Activated T-cell treated with anti-CD3 and anti-CD28 coated beads, Interleukin-2, amount 50 U/mL, for 72 hours (primary cell): ENCODE measurements at regions not wholly inside any gene's neighbourhood (a gene's known extent, or its start where the extent isn't known, plus 50 kb on each side); places are given as distances from the start of the nearest gene placed in this dataset.

ENCODE experiments used
- ATAC-seq, 2 donors: fragments of 150-1000 bp; cut with Tn5 transposase; replicated peaks in 1 of 2; 2 replicates each; pipeline ENCODE4 v1.10.0; 2021; ENCODE audit warnings: moderate library complexity in 2 of 2, mild to moderate bottlenecking in 1 of 2
- DNase-seq, 2 donors: peaks; one replicate each; pipeline ENCODE4 v3.0.0; 2021 to 2022; ENCODE audit warnings: mixed read lengths in 1 of 2
- H3K27ac Mint-ChIP-seq: one replicate; pipeline ENCODE4 v1.8.0; 2022; ENCODE audit warnings: mild to moderate bottlenecking, moderate library complexity, mixed read lengths
- H3K27me3 Mint-ChIP-seq: one replicate; pipeline ENCODE4 v1.8.0; 2022; ENCODE audit warnings: low read depth, mixed read lengths
- H3K36me3 Mint-ChIP-seq, 2 donors: one replicate each; pipeline ENCODE4 v1.8.0; 2022; ENCODE audit warnings: mixed read lengths in 2 of 2, mild to moderate bottlenecking in 1 of 2; ENCODE audit not compliant: insufficient read depth in 2 of 2
- H3K4me1 Mint-ChIP-seq: one replicate; pipeline ENCODE4 v1.8.0; 2022; ENCODE audit warnings: low read depth, mixed read lengths
- H3K4me3 Mint-ChIP-seq, 2 donors: one replicate each; pipeline ENCODE4 v1.8.0; 2022; ENCODE audit warnings: mild to moderate bottlenecking in 2 of 2, mixed read lengths in 2 of 2, moderate library complexity in 2 of 2
- H3K9me3 Mint-ChIP-seq, 2 donors: one replicate each; pipeline ENCODE4 v1.8.0; 2022; ENCODE audit warnings: mixed read lengths in 2 of 2

GRCh38 chr5:171533153-171533552 lies 113.7 kb downstream of the FGF18 start:
- H3K27ac Mint-ChIP-seq: no peak overlapping the region
- H3K4me3 Mint-ChIP-seq: no peak overlapping the region
- ATAC-seq: no peak
- peaks cover 19% of the 10 kb centered on the region for H3K4me1 Mint-ChIP-seq
- peaks cover 70% of the 10 kb centered on the region for H3K27me3 Mint-ChIP-seq
- H3K36me3 Mint-ChIP-seq: no peaks in the 10 kb centered on the region
- no peak for DNase-seq
- no peaks in the 10 kb centered on the region for H3K9me3 Mint-ChIP-seq

DNA sequence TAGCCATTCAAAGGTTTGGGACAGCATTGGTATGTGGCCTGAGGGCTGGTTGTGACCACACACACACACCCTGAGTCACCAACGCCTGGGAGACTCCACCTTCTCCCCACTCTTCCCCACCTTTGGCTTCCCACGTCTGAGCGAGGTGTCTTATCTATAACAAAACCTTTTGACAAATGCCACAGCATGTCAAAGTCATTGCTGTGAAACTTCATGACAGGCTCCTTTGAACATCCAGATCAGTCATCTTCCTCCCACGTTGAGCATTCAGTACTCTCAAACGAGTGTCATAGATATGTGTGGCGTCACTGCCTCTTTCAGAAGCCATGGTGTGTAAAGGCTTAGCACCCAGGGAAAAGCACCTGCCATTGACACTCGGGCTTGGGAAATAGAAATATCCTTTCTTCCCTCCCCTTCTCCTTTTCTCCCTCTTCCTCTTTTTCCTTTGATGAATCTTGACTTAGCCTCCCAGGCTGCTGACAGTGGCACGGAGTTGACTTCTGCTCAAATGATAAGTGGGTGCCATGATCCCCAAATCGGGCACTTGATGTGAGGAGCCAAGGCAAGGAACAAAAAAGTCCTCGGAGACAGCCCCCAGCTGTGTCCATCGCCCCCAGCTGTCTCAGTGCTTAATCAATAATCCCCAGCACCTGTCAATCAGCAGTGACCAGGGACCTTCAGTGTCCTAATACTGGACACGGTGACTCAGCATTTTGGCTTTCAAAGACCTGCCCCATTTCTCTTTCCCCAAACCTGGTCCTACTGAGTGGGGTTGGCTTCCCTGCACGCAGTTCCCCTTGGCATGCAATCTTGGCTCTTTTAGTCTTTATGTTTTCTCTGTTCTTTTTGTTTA lies 114.8 kb downstream of the FGF18 start:
- ATAC-seq (peak; percentile 96), DNase-seq (peak; percentile 29 to 55)
- Mint-ChIP-seq H3K4me3 (peak overlapping the region in 1 of 2 donors; percentile 23), H3K4me1 (peaks cover 19% of the 10 kb centered on the region), H3K27ac (no peak overlapping the region), H3K36me3 (no peaks in the 10 kb centered on the region), H3K9me3 (no peaks in the 10 kb centered on the region), H3K27me3 (peaks cover 75% of the 10 kb centered on the region)

GRCh38 chr5:171535162-171535561 lies 115.7 kb downstream of the FGF18 start:
- no peak for ATAC-seq
- no peaks in the 10 kb centered on the region for H3K9me3 Mint-ChIP-seq
- H3K36me3 Mint-ChIP-seq: no peaks in the 10 kb centered on the region
- peaks cover 78% of the 10 kb centered on the region for H3K27me3 Mint-ChIP-seq
- no peak overlapping the region for H3K27ac Mint-ChIP-seq
- H3K4me3 Mint-ChIP-seq: no peak overlapping the region
- no peak for DNase-seq
- H3K4me1 Mint-ChIP-seq: peaks cover 19% of the 10 kb centered on the region

DNA sequence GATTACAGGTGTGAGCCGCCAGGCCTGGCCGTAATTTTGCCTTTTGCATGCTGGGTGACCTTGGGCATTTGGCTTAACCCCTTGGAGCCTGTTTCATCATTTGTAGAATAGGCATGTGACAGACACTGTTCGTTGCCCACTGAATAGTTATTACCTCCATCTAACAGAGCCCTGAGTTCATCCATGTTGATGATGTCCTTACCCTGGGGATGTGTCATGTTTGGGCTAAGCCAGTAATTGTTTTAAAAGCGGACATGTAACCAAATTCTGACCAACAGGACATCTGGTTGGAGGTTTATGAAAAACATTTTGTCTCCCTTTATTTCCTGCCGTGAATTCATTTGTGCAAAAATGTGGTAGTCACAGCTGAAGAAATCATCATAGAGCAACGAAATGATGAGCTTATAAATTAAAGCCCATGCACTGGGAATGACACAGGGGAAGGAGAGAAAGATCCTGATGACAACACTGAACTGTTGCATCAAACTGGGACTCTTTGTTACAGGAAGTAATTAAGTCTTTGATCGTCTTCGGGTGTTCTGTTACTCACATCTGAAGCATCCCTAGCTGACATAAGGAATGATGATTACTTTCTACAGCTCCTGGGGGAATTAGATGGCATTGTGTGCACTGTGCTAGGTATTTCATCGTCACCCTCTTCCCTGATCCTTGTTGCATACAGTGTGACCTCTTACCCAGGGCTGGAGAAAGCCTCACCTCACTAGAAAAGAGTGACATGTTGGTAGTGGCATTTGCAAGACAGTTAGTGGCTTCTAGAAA lies 117.8 kb downstream of the FGF18 start:
- H3K27ac Mint-ChIP-seq: no peak overlapping the region
- ATAC-seq: no peak
- H3K27me3 Mint-ChIP-seq: peaks cover 71% of the 10 kb centered on the region

GRCh38 chr5:171537923-171538537 lies 118.6 kb downstream of the FGF18 start:
- no peak overlapping the region for H3K4me3 Mint-ChIP-seq
- peaks cover 19% of the 10 kb centered on the region for H3K4me1 Mint-ChIP-seq
- no peak overlapping the region for H3K27ac Mint-ChIP-seq
- DNase-seq (no peak), ATAC-seq (no peak)
- no peaks in the 10 kb centered on the region for H3K36me3 Mint-ChIP-seq
- peaks cover 64% of the 10 kb centered on the region for H3K27me3 Mint-ChIP-seq
- H3K9me3 Mint-ChIP-seq: no peaks in the 10 kb centered on the region

More for the DNA sequence above, 117.8 kb downstream of the FGF18 start:
- Mint-ChIP-seq H3K36me3 (no peaks in the 10 kb centered on the region), H3K4me3 (no peak overlapping the region), H3K9me3 (no peaks in the 10 kb centered on the region), H3K4me1 (peaks cover 19% of the 10 kb centered on the region)
- DNase-seq: no peak

DNA sequence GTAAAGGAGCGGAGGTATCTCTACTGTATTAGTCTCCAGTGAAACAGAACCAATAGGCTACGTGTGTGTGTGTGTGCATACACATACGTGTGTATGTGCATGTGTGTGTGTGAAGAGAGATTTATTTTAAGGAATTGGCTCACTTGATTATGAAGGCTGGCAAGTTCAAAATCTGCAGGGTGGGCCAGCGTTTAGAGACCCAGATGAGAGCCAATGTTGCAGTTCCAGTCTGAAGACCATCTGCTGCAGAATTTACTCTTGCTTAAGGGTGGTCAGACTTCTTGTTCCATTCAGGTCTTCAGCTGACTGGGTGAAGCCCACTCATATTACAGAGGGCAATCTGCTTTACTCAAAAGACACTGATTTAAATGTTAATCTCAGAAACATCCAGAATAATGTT lies 119.2 kb downstream of the FGF18 start:
- Mint-ChIP-seq H3K36me3 (no peaks in the 10 kb centered on the region), H3K9me3 (no peaks in the 10 kb centered on the region)
- DNase-seq: no peak

GRCh38 chr5:171540865-171541264 lies 121.4 kb downstream of the FGF18 start:
- Mint-ChIP-seq H3K4me3 (no peak overlapping the region), H3K4me1 (no peaks in the 10 kb centered on the region), H3K36me3 (no peaks in the 10 kb centered on the region), H3K27ac (peak overlapping the region; percentile 20), H3K27me3 (peaks cover 46% of the 10 kb centered on the region), H3K9me3 (no peaks in the 10 kb centered on the region)
- no peak for ATAC-seq
- no peak for DNase-seq

More for the DNA sequence above, 119.2 kb downstream of the FGF18 start:
- H3K27ac Mint-ChIP-seq: no peak overlapping the region
- peaks cover 62% of the 10 kb centered on the region for H3K27me3 Mint-ChIP-seq
- no peak for ATAC-seq
- H3K4me1 Mint-ChIP-seq: peaks cover 19% of the 10 kb centered on the region
- no peak overlapping the region for H3K4me3 Mint-ChIP-seq

DNA sequence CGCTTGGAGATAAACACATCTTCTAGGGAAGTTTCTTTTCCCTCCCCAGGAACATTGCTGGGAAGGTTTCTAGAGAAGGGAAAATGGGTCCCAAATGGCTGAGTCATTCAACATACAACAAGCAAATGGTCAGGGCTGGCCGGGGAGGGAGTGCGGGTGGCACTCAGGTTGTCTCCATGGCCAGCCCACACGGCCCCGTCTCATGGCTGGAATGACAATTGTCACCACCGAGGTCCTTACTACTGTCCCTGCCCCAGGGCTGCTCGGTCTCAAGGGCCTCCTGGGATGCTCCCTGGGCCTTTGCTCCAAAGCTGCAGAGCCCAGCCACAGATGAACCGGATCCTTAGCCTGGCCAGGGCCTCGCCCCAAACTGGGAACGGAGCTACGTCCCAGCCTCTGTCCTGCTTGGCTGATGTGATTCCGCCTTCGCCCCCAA lies 121.9 kb downstream of the FGF18 start:
- no peak for ATAC-seq
- Mint-ChIP-seq H3K4me1 (no peaks in the 10 kb centered on the region), H3K4me3 (no peak overlapping the region)

DNA sequence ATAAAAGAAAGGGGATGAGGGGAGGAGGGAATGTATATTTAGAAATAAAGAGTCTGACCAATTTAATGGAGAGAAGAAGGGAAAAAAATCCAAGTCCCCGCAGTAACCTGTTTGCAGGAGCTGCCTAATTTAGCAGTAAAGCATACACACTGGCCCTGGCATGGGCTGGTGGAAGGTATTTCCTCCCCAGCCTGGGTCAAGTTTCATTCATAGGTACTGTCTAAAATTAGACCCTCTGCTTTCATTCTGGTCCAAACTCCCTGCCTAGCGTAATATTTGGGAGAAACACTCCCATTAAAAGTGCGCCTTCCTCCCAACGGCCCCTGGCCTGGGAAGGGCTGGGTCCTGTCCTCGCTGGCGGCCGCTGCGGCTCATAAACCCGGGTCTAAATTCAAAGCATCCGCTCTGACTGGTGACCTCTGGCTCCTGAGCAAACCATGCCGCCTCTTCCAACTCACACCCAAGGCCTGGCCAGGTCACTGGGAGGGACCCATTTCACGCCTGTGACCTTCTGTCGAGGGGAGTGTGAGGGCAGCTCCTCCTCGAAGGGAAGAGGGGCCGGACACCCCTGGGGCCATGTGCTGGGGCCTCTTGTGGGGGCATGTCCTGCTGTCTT lies 123.2 kb downstream of the FGF18 start:
- DNase-seq (no peak), ATAC-seq (no peak)
- Mint-ChIP-seq H3K4me3 (no peak overlapping the region), H3K27me3 (peaks cover 34% of the 10 kb centered on the region), H3K4me1 (no peaks in the 10 kb centered on the region), H3K36me3 (no peaks in the 10 kb centered on the region), H3K27ac (no peak overlapping the region), H3K9me3 (no peaks in the 10 kb centered on the region)

More for the DNA sequence above, 121.9 kb downstream of the FGF18 start:
- Mint-ChIP-seq H3K27me3 (peaks cover 41% of the 10 kb centered on the region), H3K36me3 (no peaks in the 10 kb centered on the region), H3K9me3 (no peaks in the 10 kb centered on the region), H3K27ac (no peak overlapping the region)
- DNase-seq: no peak

DNA sequence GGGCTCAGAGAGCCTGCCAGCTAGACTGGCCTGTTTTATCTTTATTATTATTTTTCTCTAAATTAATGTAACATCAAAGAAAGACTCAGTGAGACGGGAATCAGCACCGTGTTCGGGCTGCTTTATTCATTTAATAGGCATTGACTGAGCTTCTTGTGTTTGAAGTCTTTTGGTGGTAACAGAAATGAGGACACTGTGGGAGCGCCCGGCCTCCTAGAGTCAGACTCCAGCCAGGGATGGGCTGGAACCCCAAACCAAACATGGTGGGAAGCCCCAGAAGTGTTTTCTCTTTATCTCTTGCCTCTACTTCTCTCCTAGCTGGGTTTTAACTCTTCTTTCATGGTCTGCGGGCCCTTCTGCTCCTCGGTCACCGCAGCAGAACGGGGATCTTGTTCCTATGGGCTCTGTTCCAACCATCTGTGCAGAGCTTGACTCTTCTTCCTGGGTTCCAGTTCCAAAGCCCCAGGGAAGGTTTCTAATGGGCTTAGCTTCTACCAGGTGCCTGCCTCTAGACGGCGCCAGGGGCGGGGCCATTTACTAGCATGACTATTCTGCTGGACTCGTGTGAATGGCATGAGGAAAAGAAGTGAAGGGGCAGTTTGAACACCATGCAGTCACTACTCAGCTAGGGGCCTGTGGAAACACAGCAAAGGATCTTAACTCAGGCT lies 123.8 kb downstream of the FGF18 start:
- H3K4me3 Mint-ChIP-seq: no peak overlapping the region
- no peaks in the 10 kb centered on the region for H3K4me1 Mint-ChIP-seq
- H3K27ac Mint-ChIP-seq: no peak overlapping the region
- peaks cover 36% of the 10 kb centered on the region for H3K27me3 Mint-ChIP-seq
- no peak for DNase-seq
- H3K9me3 Mint-ChIP-seq: no peaks in the 10 kb centered on the region
- no peaks in the 10 kb centered on the region for H3K36me3 Mint-ChIP-seq
- ATAC-seq: no peak

- peaks cover 30% of the 10 kb centered on the region for H3K27me3 Mint-ChIP-seq
- H3K36me3 Mint-ChIP-seq: no peaks in the 10 kb centered on the region
- H3K27ac Mint-ChIP-seq: no peak overlapping the region
- H3K4me3 Mint-ChIP-seq: no peak overlapping the region
- H3K9me3 Mint-ChIP-seq: no peaks in the 10 kb centered on the region
- no peaks in the 10 kb centered on the region for H3K4me1 Mint-ChIP-seq
- no peak for DNase-seq
- ATAC-seq: no peak
Observed at GRCh38 chr5:171544913-171545765, 125.7 kb downstream of the FGF18 start.

DNA sequence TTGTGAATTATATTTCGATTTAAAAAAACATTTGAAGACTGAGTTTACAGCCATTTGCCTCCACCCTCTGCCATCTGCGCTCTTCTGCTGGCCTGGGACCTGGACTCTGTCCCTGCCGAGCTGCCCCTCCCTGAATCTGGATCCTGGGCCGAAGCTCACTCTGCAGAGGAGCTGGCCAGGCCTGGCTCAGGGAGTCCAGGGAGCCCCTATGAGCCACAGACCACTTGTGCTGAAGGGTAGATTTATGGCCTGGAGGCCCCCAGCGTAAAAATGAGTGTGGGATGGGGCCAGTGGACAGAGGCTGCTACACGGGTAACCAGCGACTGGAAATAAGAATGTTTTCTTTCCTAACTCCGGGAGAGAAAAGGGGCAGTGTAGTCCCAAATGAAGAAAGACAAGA lies 129.8 kb downstream of the FGF18 start:
- no peak overlapping the region for H3K4me3 Mint-ChIP-seq
- no peak overlapping the region for H3K27ac Mint-ChIP-seq
- no peaks in the 10 kb centered on the region for H3K4me1 Mint-ChIP-seq
- peaks cover 20% of the 10 kb centered on the region for H3K27me3 Mint-ChIP-seq
- no peak for ATAC-seq
- no peak for DNase-seq
- H3K36me3 Mint-ChIP-seq: no peaks in the 10 kb centered on the region
- H3K9me3 Mint-ChIP-seq: peaks cover 0 to 4% of the 10 kb centered on the region in 2 donors
